K562 (cell line): ENCODE measurements at regions not wholly inside any gene's neighbourhood (a gene's known extent, or its start where the extent isn't known, plus 50 kb on each side); places are given as distances from the start of the nearest gene placed in this dataset.
"Not testable (repeated sequence)": the region's sequence is repeated elsewhere in the genome, so short reads cannot be mapped to it uniquely, and the experiment has no call there.

Experiments used
- ATAC-seq: fragments of 200-7000 bp; cut with Tn5 transposase; 3 replicates; pipeline ENCODE4 v1.9.1; 2020; ENCODE audit warnings: moderate library complexity
- BruUV-seq: library from RNA; stranded (reverse); fragments of 400-500 nt; replicated peaks from 2 replicates; lab custom pipeline; 2021; lab: Mats Ljungman, UMichigan
- CTCF ChIA-PET: fragments of 300-600 bp; formaldehyde crosslinking; extraction: SDS; loops from one replicate; lab custom pipeline; 2021; ENCODE audit warnings: low intra/inter-chr PET ratio; lab: Yijun Ruan, JAX
- POLR2A ChIA-PET: fragments of 300-600, 350-650 bp; sonication (Branson Sonifier 250); formaldehyde crosslinking; extraction: SDS; loops from one replicate; lab custom pipeline; 2021; ENCODE audit warnings: antibody characterized with exemption, inconsistent platforms; lab: Yijun Ruan, JAX
- DNase-seq, 4 experiments: peaks; one replicate each; pipeline versions ENCODE4 v3.0.0 to v3.0.0-alpha.2; 2011 to 2018; ENCODE audit warnings: low spot score in 3 of 4, mixed read lengths in 3 of 4; ENCODE audit errors: extremely low read depth in 1 of 4
- FAIRE-seq: peaks from 2 replicates; lab custom pipeline; 2011; peaks lifted over from hg19 to GRCh38; lab: Jason Lieb, UNC
- H2AFZ ChIP-seq: 2 replicates; pipeline ENCODE4 v1.6.0; 2011; ENCODE audit warnings: low read depth, low read length, control low read depth, inconsistent platforms
- H3K27ac ChIP-seq: fragments of 200-600 bp; 3 replicates; pipeline ENCODE4 v1.8.0; 2011; ENCODE audit warnings: low read depth, mild to moderate bottlenecking, control low read depth, inconsistent platforms, low read length, moderate library complexity, mixed read lengths; ENCODE audit errors: extremely low read depth
- H3K27me3 ChIP-seq, 2 experiments: fragments of 300-600 bp in 1 of 2; 2 replicates in 1 of 2; 3 replicates in 1 of 2; pipeline versions ENCODE4 v1.6.0 to v1.8.0; 2011; ENCODE audit warnings: inconsistent platforms in 2 of 2, low read length in 2 of 2, mild to moderate bottlenecking in 1 of 2, mixed read lengths in 1 of 2, moderate library complexity in 1 of 2; ENCODE audit not compliant: control insufficient read depth in 2 of 2, insufficient read depth in 2 of 2
- H3K36me3 ChIP-seq: fragments of 300-600 bp; 3 replicates; pipeline ENCODE4 v1.8.0; 2011; ENCODE audit warnings: mild to moderate bottlenecking, low read length, inconsistent platforms; ENCODE audit not compliant: control insufficient read depth, insufficient read depth
- H3K4me1 ChIP-seq, 2 experiments: fragments of 200-600 bp in 1 of 2; replicated peaks in 1 of 2; 2 replicates in 1 of 2; 3 replicates in 1 of 2; pipeline versions ENCODE4 v1.5.1 to v1.8.0; 2011; ENCODE audit warnings: inconsistent platforms in 2 of 2, low read length in 2 of 2, mild to moderate bottlenecking in 1 of 2, mixed read lengths in 1 of 2, moderate library complexity in 1 of 2; ENCODE audit not compliant: control insufficient read depth in 2 of 2, insufficient read depth in 2 of 2
- H3K4me2 ChIP-seq: 2 replicates; pipeline ENCODE4 v1.6.1; 2011; ENCODE audit warnings: low read length, control low read depth, inconsistent platforms, mixed read lengths; ENCODE audit not compliant: insufficient read depth
- H3K4me3 ChIP-seq: fragments of 200-600 bp; sonication (generic), shearing (Covaris generic); 2 replicates; pipeline ENCODE4 v1.5.1; 2016; ENCODE audit warnings: control low read depth, inconsistent platforms
- H3K79me2 ChIP-seq: fragments of 200-600 bp; 3 replicates; pipeline ENCODE4 v1.8.0; 2011; ENCODE audit warnings: low read length, inconsistent platforms; ENCODE audit not compliant: control insufficient read depth, insufficient read depth
- H3K9ac ChIP-seq, 2 experiments: 2 replicates each; pipeline versions ENCODE4 v1.6.0 to v1.6.1; 2011; ENCODE audit warnings: low read depth in 2 of 2, low read length in 2 of 2, control low read depth in 1 of 2, inconsistent platforms in 1 of 2, mild to moderate bottlenecking in 1 of 2, mixed read lengths in 1 of 2; ENCODE audit not compliant: insufficient read depth in 1 of 2
- H3K9me1 ChIP-seq: one replicate; pipeline ENCODE4 v1.6.0; 2011; ENCODE audit warnings: inconsistent platforms, mild to moderate bottlenecking, low read length, moderate library complexity; ENCODE audit not compliant: control insufficient read depth, insufficient read depth
- H3K9me3 ChIP-seq: replicated peaks from 2 replicates; pipeline ENCODE4 v1.5.1; 2011; ENCODE audit warnings: low read depth, low read length, inconsistent platforms; ENCODE audit not compliant: control insufficient read depth, insufficient read depth
- H4K20me1 ChIP-seq: replicated peaks from 2 replicates; pipeline ENCODE4 v1.6.1; 2011; ENCODE audit warnings: low read length, inconsistent platforms, mixed read lengths; ENCODE audit not compliant: control insufficient read depth, insufficient read depth
- ARID1B ChIP-seq: fragments of 450-650 bp; IDR thresholded peaks from 2 replicates; pipeline ENCODE4 v1.6.1; 2016; ENCODE audit warnings: antibody characterized with exemption, mild to moderate bottlenecking, inconsistent platforms
- BACH1 ChIP-seq: fragments of 200-800 bp; sonication (Bioruptor generic); IDR thresholded peaks from 2 replicates; pipeline ENCODE4 v1.6.1; 2016; ENCODE audit warnings: missing genetic modification characterization, missing compliant biosample characterization
- C11orf30 ChIP-seq: fragments of 450-650 bp; IDR thresholded peaks from 2 replicates; pipeline ENCODE4 v1.6.1; 2016; ENCODE audit warnings: low read depth, mild to moderate bottlenecking
- EP300 ChIP-seq: IDR thresholded peaks from 2 replicates; pipeline ENCODE4 v1.6.1; 2012; ENCODE audit warnings: low read length, improper control_type of control experiment
- FOSL1 ChIP-seq: fragments of 200-800 bp; sonication (Bioruptor generic); conservative IDR thresholded peaks from 2 replicates; pipeline ENCODE4 v1.6.1; 2016; ENCODE audit warnings: missing genetic modification characterization, missing compliant biosample characterization
- JUN ChIP-seq, 2 experiments: sonication (generic) in 1 of 2; formaldehyde crosslinking in 1 of 2; IDR thresholded peaks; 2 replicates each; pipeline versions ENCODE4 v1.6.1 to v1.8.0; 2012 to 2022; ENCODE audit warnings: borderline replicate concordance in 2 of 2, mild to moderate bottlenecking in 2 of 2, improper control_type of control experiment in 1 of 2, low read depth in 1 of 2, low read length in 1 of 2, missing genetic modification reagents in 1 of 2
- JUND ChIP-seq, 2 experiments: IDR thresholded peaks; 2 replicates in 1 of 2; 3 replicates in 1 of 2; pipeline ENCODE4 v1.6.1; 2011; ENCODE audit warnings: borderline replicate concordance in 2 of 2, low read depth in 2 of 2, low read length in 2 of 2, improper control_type of control experiment in 1 of 2, missing biosample characterization in 1 of 2, missing genetic modification characterization in 1 of 2, missing genetic modification reagents in 1 of 2
- MAFF ChIP-seq: IDR thresholded peaks from 2 replicates; pipeline ENCODE4 v1.6.1; 2012; ENCODE audit warnings: low read length, improper control_type of control experiment
- MAFG ChIP-seq: fragments of 450-650 bp; conservative IDR thresholded peaks from 2 replicates; pipeline ENCODE4 v1.6.1; 2016; ENCODE audit warnings: missing genetic modification characterization, missing compliant biosample characterization
- MAFK ChIP-seq: IDR thresholded peaks from 2 replicates; pipeline ENCODE4 v1.6.1; 2011; ENCODE audit warnings: low read length, improper control_type of control experiment
- NFE2 ChIP-seq: IDR thresholded peaks from 2 replicates; pipeline ENCODE4 v1.6.1; 2014; ENCODE audit warnings: antibody characterized with exemption, low read depth
- NFE2L1 ChIP-seq: fragments of 450-650 bp; IDR thresholded peaks from 2 replicates; pipeline ENCODE4 v1.6.1; 2016; ENCODE audit warnings: missing genetic modification characterization, low read depth, mild to moderate bottlenecking, missing compliant biosample characterization, moderate library complexity, borderline replicate concordance
- NRF1 ChIP-seq, 2 experiments: fragments of 450-650 bp; IDR thresholded peaks in 1 of 2; conservative IDR thresholded peaks in 1 of 2; 2 replicates each; pipeline ENCODE4 v1.6.1; 2014; ENCODE audit warnings: mild to moderate bottlenecking in 2 of 2
- RAD51 ChIP-seq: fragments of 450-650 bp; IDR thresholded peaks from 2 replicates; pipeline ENCODE4 v1.7.1; 2016; ENCODE audit warnings: low read depth, mild to moderate bottlenecking, borderline replicate concordance
- TFE3 ChIP-seq: fragments of 450-650 bp; formaldehyde crosslinking; IDR thresholded peaks from 2 replicates; pipeline ENCODE4 v1.4.0; 2020; ENCODE audit warnings: mild to moderate bottlenecking, mixed read lengths
- TOE1 ChIP-seq, 2 experiments: fragments of 450-650 bp in 1 of 2; sonication (generic) in 1 of 2; formaldehyde crosslinking in 1 of 2; IDR thresholded peaks; 2 replicates each; pipeline versions ENCODE4 v1.7.1 to v1.8.0; 2016 to 2022; ENCODE audit warnings: borderline replicate concordance in 2 of 2, mild to moderate bottlenecking in 2 of 2, antibody characterized with exemption in 1 of 2, inconsistent platforms in 1 of 2, low read depth in 1 of 2, missing genetic modification reagents in 1 of 2, moderate library complexity in 1 of 2
- TRIM24 ChIP-seq, 2 experiments: fragments of 450-650 bp; IDR thresholded peaks; 2 replicates each; pipeline ENCODE4 v1.6.1; 2016
- ZNF316 ChIP-seq: fragments of 450-650 bp; IDR thresholded peaks from 2 replicates; pipeline ENCODE4 v1.6.1; 2016
- WGBS: fragments of 100-300 bp; shearing (Covaris generic); methylation state at CpG from one replicate; pipeline ENCODE4 v1.1.6; 2016; ENCODE audit warnings: low coverage, mixed read lengths; ENCODE audit not compliant: insufficient coverage; ENCODE audit errors: missing lambda C conversion rate; 5-methylcytosine and 5-hydroxymethylcytosine counted together
- in situ Hi-C: fragments of 300-500 bp; cut with MboI; formaldehyde crosslinking; loops from 4 replicates; pipeline ENCODE4 v1.15.0; 2018; ENCODE audit warnings: inconsistent platforms, mixed read lengths
- intact Hi-C: fragments of 100-400 bp; cut with micrococcal nuclease; formaldehyde crosslinking; loops from 2 replicates; pipeline ENCODE4 v1.14.2; 2022
- TF ChIP-seq, protein P1 (sequence below), 2 experiments: fragments of 450-650 bp in 1 of 2; sonication (generic) in 1 of 2; formaldehyde crosslinking in 1 of 2; IDR thresholded peaks in 1 of 2; conservative IDR thresholded peaks in 1 of 2; 2 replicates each; pipeline versions ENCODE4 v1.6.1 to v1.8.1; 2016 to 2023; ENCODE audit warnings: mild to moderate bottlenecking in 2 of 2, moderate library complexity in 2 of 2, inconsistent platforms in 1 of 2, missing genetic modification reagents in 1 of 2

- BruUV-seq; H3K9me3 ChIP-seq; H3K27me3 ChIP-seq; H3K36me3 ChIP-seq; POLR2A ChIA-PET; H3K9ac ChIP-seq; H3K4me2 ChIP-seq; CTCF ChIA-PET; H3K79me2 ChIP-seq; H3K9me1 ChIP-seq; H4K20me1 ChIP-seq; H3K4me3 ChIP-seq; intact Hi-C loops; TF ChIP-seq JUN (CRISPR knock-in tag; IDR thresholded peaks at IDR 0.05; ENCODE audit: borderline replicate concordance); TOE1 (CRISPR knock-in tag; IDR thresholded peaks at IDR 0.05; ENCODE audit: borderline replicate concordance, low read depth): not testable (repeated sequence)
- ATAC-seq (peak; percentile 90), DNase-seq (peak in 1 of 4 experiments; percentile 16), FAIRE-seq (peak; percentile 98)
- peak overlapping the region; percentile 56; the same call in 2 of the 3 replicates for H3K27ac ChIP-seq
- in situ Hi-C loops = loop anchor here (25.0 kb wide), 2 partner anchors 1043 to 1157 kb away; no protein-coding TSS in a partner anchor
- no CpG with 5 or more reads among the region's 1 CpG for WGBS
- TF ChIP-seq NFE2L1 (tag) (peak; percentile 54; the same call in 1 of the 2 replicates), BACH1 (tag) (peak; percentile 54; the same call in 1 of the 2 replicates), EP300 (peak; percentile 32; the same call in 1 of the 2 replicates), C11orf30 (peak; percentile 60), FOSL1 (tag) (peak; percentile 95), JUND (IDR thresholded peaks at IDR 0.05; ENCODE audit: borderline replicate concordance, low read depth, low read length) (peak; percentile 83), JUND (tag; IDR thresholded peaks at IDR 0.05; ENCODE audit: borderline replicate concordance, low read depth, low read length) (peak; percentile 88; the same call in 2 of the 3 replicates), ZNF316 (peak; percentile 81), MAFG (peak; percentile 76), ARID1B (peak; percentile 32; the same call in 1 of the 2 replicates), RAD51 (peak; percentile 66; the same call in 1 of the 2 replicates), TFE3 (CRISPR knock-in tag) (peak; percentile 65), JUN (IDR thresholded peaks at IDR 0.05; ENCODE audit: borderline replicate concordance, low read depth, low read length) (0 out of 2 replicates have a peak, but pooled peaks have one; percentile 33), TOE1 (IDR thresholded peaks at IDR 0.05; ENCODE audit: borderline replicate concordance) (peak; percentile 82), NRF1 (conservative IDR thresholded peaks at IDR 0.05 in 1 of 2, IDR thresholded peaks at IDR 0.05 in 1 of 2) (peak; percentile 68 to 71), NFE2 (peak; percentile 56; the same call in 1 of the 2 replicates), TRIM24 (IDR thresholded peaks at IDR 0.05) (0 out of 4 replicates have a peak, but pooled peaks of 1 of the 2 experiments have one; percentile 20), MAFF (peak; percentile 58), MAFK (peak; percentile 33; the same call in 1 of the 2 replicates)
- TF ChIP-seq, protein P1, sequence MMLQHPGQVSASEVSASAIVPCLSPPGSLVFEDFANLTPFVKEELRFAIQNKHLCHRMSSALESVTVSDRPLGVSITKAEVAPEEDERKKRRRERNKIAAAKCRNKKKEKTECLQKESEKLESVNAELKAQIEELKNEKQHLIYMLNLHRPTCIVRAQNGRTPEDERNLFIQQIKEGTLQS (IDR thresholded peaks at IDR 0.05) = peak; percentile 90
- TF ChIP-seq, protein P1 (CRISPR knock-in tag; conservative IDR thresholded peaks at IDR 0.05) = not testable (repeated sequence)
- peaks cover 0 to 11% of the 10 kb centered on the region in 2 experiments; a peak in 2 of 5 replicates for H3K4me1 ChIP-seq
- H2AFZ ChIP-seq = peak overlapping the region; percentile 49
Measured at GRCh38 chr7:32779895-32780294, 111.7 kb downstream of the KBTBD2 start.
